HEK293 (cell line): ENCODE measurements at regions not wholly inside any gene's neighbourhood (a gene's known extent, or its start where the extent isn't known, plus 50 kb on each side); places are given as distances from the start of the nearest gene placed in this dataset.

Source experiments
- CTCF ChIA-PET: fragments of 350-600 bp; formaldehyde crosslinking; extraction: SDS; loops from one replicate; lab custom pipeline; 2021; ENCODE audit warnings: antibody characterized with exemption; lab: Yijun Ruan, JAX
- POLR2A ChIA-PET: fragments of 300-600 bp; formaldehyde crosslinking; extraction: SDS; loops from one replicate; lab custom pipeline; 2020; ENCODE audit warnings: antibody characterized with exemption, inconsistent platforms; lab: Yijun Ruan, JAX
- H3K27ac ChIP-seq: fragments of 200-500 bp; sonication (Bioruptor generic); 2 replicates; pipeline ENCODE4 v1.5.1; 2014; ENCODE audit warnings: low read depth, low read length, control low read depth, inconsistent platforms; ENCODE audit errors: extremely low read depth
- H3K36me3 ChIP-seq, 2 experiments: fragments of 200-500 bp in 1 of 2; sonication (Bioruptor generic) in 1 of 2; 1 replicate in 1 of 2; 2 replicates in 1 of 2; pipeline ENCODE4 v1.5.1; 2014 to 2017; ENCODE audit warnings: inconsistent platforms in 2 of 2, low read length in 2 of 2; ENCODE audit not compliant: control insufficient read depth in 2 of 2, insufficient read depth in 1 of 2
- H3K4me1 ChIP-seq: fragments of 200-500 bp; sonication (Bioruptor generic); 2 replicates; pipeline ENCODE4 v1.5.1; 2014; ENCODE audit warnings: mild to moderate bottlenecking, low read length, inconsistent platforms; ENCODE audit not compliant: control insufficient read depth, insufficient read depth
- H3K4me3 ChIP-seq: 2 replicates; pipeline ENCODE4 v1.5.1; 2011; ENCODE audit warnings: low read depth, mild to moderate bottlenecking, control low read depth, low read length, moderate library complexity
- H3K9me3 ChIP-seq: fragments of 200-500 bp; sonication (Bioruptor generic); 2 replicates; pipeline ENCODE4 v1.5.1; 2014; ENCODE audit warnings: low read depth, low read length, inconsistent platforms; ENCODE audit not compliant: control insufficient read depth, insufficient read depth
- BCL11B ChIP-seq: fragments of 450-650 bp; formaldehyde crosslinking; IDR thresholded peaks from 2 replicates; pipeline ENCODE4 v1.5.1; 2016; ENCODE audit warnings: low read depth, missing biosample characterization, missing genetic modification characterization
- EGR2 ChIP-seq: fragments of 450-650 bp; formaldehyde crosslinking; IDR thresholded peaks from 2 replicates; pipeline ENCODE4 v1.5.1; 2016; ENCODE audit warnings: low read depth, missing biosample characterization, missing genetic modification characterization
- GLI4 ChIP-seq: fragments of 450-650 bp; formaldehyde crosslinking; IDR thresholded peaks from 2 replicates; pipeline ENCODE4 v1.5.1; 2016; ENCODE audit warnings: missing biosample characterization, missing genetic modification characterization
- KLF16 ChIP-seq: fragments of 450-650 bp; formaldehyde crosslinking; IDR thresholded peaks from 2 replicates; pipeline ENCODE4 v1.5.1; 2017; ENCODE audit warnings: missing biosample characterization, missing genetic modification characterization
- PRDM1 ChIP-seq: fragments of 450-650 bp; formaldehyde crosslinking; IDR thresholded peaks from 2 replicates; pipeline ENCODE4; 2016; ENCODE audit warnings: missing biosample characterization, missing genetic modification characterization
- SP3 ChIP-seq: fragments of 450-650 bp; formaldehyde crosslinking; IDR thresholded peaks from 2 replicates; pipeline ENCODE4 v1.5.1; 2016; ENCODE audit warnings: missing biosample characterization, missing genetic modification characterization
- ZNF132 ChIP-seq: fragments of 450-650 bp; formaldehyde crosslinking; IDR thresholded peaks from 2 replicates; pipeline ENCODE4 v1.5.1; 2017; ENCODE audit warnings: missing biosample characterization, missing genetic modification characterization, borderline replicate concordance
- ZNF133 ChIP-seq: fragments of 450-650 bp; formaldehyde crosslinking; IDR thresholded peaks from 2 replicates; pipeline ENCODE4 v1.5.1; 2016; ENCODE audit warnings: missing biosample characterization, missing genetic modification characterization
- ZNF16 ChIP-seq: fragments of 450-650 bp; formaldehyde crosslinking; IDR thresholded peaks from 2 replicates; pipeline ENCODE4 v1.5.1; 2016; ENCODE audit warnings: low read depth, missing biosample characterization, missing genetic modification characterization
- ZNF19 ChIP-seq: fragments of 450-650 bp; formaldehyde crosslinking; IDR thresholded peaks from 2 replicates; pipeline ENCODE4; 2016; ENCODE audit warnings: missing biosample characterization, missing genetic modification characterization, low read depth
- ZNF202 ChIP-seq: fragments of 450-650 bp; formaldehyde crosslinking; IDR thresholded peaks from 2 replicates; pipeline ENCODE4 v1.5.1; 2016; ENCODE audit warnings: missing biosample characterization, missing genetic modification characterization, borderline replicate concordance
- ZNF24 ChIP-seq: fragments of 450-650 bp; formaldehyde crosslinking; IDR thresholded peaks from 2 replicates; pipeline ENCODE4 v1.5.1; 2016; ENCODE audit warnings: missing biosample characterization, missing genetic modification characterization
- ZNF473 ChIP-seq: fragments of 450-650 bp; formaldehyde crosslinking; IDR thresholded peaks from 2 replicates; pipeline ENCODE4 v1.5.1; 2017; ENCODE audit warnings: missing biosample characterization, missing genetic modification characterization
- ZNF548 ChIP-seq: fragments of 450-650 bp; formaldehyde crosslinking; IDR thresholded peaks from 2 replicates; pipeline ENCODE4 v1.5.1; 2016; ENCODE audit warnings: missing biosample characterization, missing genetic modification characterization
- ZNF549 ChIP-seq: fragments of 450-650 bp; IDR thresholded peaks from 2 replicates; pipeline ENCODE4 v1.5.1; 2018; ENCODE audit warnings: missing biosample characterization, missing genetic modification characterization, mild to moderate bottlenecking, inconsistent platforms, moderate library complexity
- ZNF571 ChIP-seq: fragments of 450-650 bp; formaldehyde crosslinking; IDR thresholded peaks from 2 replicates; pipeline ENCODE4 v1.5.0; 2017; ENCODE audit warnings: missing biosample characterization, missing genetic modification characterization
- ZNF600 ChIP-seq: fragments of 450-650 bp; formaldehyde crosslinking; IDR thresholded peaks from 2 replicates; pipeline ENCODE4 v1.5.1; 2016; ENCODE audit warnings: missing biosample characterization, missing genetic modification characterization
- ZNF626 ChIP-seq: fragments of 450-650 bp; sonication (Bioruptor Pico); formaldehyde crosslinking; IDR thresholded peaks from 2 replicates; pipeline ENCODE4 v1.5.1; 2018; ENCODE audit warnings: missing biosample characterization, missing genetic modification characterization, inconsistent platforms
- ZNF777 ChIP-seq: fragments of 450-650 bp; formaldehyde crosslinking; IDR thresholded peaks from 2 replicates; pipeline ENCODE4 v1.5.1; 2017; ENCODE audit warnings: missing biosample characterization, missing genetic modification characterization, borderline replicate concordance
- ZSCAN23 ChIP-seq: fragments of 450-650 bp; formaldehyde crosslinking; IDR thresholded peaks from 2 replicates; pipeline ENCODE4 v1.5.1; 2016; ENCODE audit warnings: missing biosample characterization, missing genetic modification characterization
- TF ChIP-seq, protein P1 (sequence below): fragments of 450-650 bp; formaldehyde crosslinking; IDR thresholded peaks from 2 replicates; pipeline ENCODE4 v1.5.1; 2016; ENCODE audit warnings: missing biosample characterization, missing genetic modification characterization
- TF ChIP-seq, protein P2 (sequence below): fragments of 450-650 bp; formaldehyde crosslinking; conservative IDR thresholded peaks from 2 replicates; pipeline ENCODE4 v1.5.1; 2016; ENCODE audit warnings: low read depth, missing biosample characterization, missing genetic modification characterization

DNA sequence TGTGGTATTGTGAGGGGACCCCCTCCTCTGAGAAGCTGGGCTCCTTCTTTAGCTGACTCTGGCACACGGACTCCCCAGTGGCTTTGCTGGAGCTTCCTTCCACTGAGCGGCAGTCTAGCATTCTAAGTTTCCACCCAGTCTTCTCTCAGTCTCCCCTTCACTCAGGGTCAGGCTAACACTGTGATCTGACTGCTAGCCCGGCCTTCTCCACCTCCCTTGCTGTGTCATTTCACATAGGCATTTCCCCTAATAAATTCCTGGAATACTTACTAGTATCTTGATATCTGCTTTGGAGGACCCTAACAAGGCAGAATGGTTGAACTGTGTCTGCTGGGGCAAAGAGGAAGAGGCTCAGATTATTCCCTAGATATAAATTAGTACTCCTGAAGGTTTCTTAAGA lies 106.2 kb upstream of the THBS1 start:
- H3K27ac ChIP-seq: no peak overlapping the region
- no peaks in the 10 kb centered on the region for H3K9me3 ChIP-seq
- no peaks in the 10 kb centered on the region for H3K4me1 ChIP-seq
- CTCF ChIA-PET: interaction anchor here (1.1 kb wide), 1 partner anchor 13 kb away, joined by 3 read pairs; no protein-coding TSS in a partner anchor
- H3K36me3 ChIP-seq: no peaks in the 10 kb centered on the region
- no peak overlapping the region for H3K4me3 ChIP-seq
- TF ChIP-seq ZNF19: no peak
- TF ChIP-seq ZNF24 (tag by site-specific recombination): no peak
- TF ChIP-seq PRDM1: no peak
- TF ChIP-seq EGR2 (tag by site-specific recombination): no peak
- no peak for TF ChIP-seq ZNF549 (tag by site-specific recombination)
- TF ChIP-seq, protein P1, sequence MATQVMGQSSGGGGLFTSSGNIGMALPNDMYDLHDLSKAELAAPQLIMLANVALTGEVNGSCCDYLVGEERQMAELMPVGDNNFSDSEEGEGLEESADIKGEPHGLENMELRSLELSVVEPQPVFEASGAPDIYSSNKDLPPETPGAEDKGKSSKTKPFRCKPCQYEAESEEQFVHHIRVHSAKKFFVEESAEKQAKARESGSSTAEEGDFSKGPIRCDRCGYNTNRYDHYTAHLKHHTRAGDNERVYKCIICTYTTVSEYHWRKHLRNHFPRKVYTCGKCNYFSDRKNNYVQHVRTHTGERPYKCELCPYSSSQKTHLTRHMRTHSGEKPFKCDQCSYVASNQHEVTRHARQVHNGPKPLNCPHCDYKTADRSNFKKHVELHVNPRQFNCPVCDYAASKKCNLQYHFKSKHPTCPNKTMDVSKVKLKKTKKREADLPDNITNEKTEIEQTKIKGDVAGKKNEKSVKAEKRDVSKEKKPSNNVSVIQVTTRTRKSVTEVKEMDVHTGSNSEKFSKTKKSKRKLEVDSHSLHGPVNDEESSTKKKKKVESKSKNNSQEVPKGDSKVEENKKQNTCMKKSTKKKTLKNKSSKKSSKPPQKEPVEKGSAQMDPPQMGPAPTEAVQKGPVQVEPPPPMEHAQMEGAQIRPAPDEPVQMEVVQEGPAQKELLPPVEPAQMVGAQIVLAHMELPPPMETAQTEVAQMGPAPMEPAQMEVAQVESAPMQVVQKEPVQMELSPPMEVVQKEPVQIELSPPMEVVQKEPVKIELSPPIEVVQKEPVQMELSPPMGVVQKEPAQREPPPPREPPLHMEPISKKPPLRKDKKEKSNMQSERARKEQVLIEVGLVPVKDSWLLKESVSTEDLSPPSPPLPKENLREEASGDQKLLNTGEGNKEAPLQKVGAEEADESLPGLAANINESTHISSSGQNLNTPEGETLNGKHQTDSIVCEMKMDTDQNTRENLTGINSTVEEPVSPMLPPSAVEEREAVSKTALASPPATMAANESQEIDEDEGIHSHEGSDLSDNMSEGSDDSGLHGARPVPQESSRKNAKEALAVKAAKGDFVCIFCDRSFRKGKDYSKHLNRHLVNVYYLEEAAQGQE: no peak
- TF ChIP-seq, protein P2, sequence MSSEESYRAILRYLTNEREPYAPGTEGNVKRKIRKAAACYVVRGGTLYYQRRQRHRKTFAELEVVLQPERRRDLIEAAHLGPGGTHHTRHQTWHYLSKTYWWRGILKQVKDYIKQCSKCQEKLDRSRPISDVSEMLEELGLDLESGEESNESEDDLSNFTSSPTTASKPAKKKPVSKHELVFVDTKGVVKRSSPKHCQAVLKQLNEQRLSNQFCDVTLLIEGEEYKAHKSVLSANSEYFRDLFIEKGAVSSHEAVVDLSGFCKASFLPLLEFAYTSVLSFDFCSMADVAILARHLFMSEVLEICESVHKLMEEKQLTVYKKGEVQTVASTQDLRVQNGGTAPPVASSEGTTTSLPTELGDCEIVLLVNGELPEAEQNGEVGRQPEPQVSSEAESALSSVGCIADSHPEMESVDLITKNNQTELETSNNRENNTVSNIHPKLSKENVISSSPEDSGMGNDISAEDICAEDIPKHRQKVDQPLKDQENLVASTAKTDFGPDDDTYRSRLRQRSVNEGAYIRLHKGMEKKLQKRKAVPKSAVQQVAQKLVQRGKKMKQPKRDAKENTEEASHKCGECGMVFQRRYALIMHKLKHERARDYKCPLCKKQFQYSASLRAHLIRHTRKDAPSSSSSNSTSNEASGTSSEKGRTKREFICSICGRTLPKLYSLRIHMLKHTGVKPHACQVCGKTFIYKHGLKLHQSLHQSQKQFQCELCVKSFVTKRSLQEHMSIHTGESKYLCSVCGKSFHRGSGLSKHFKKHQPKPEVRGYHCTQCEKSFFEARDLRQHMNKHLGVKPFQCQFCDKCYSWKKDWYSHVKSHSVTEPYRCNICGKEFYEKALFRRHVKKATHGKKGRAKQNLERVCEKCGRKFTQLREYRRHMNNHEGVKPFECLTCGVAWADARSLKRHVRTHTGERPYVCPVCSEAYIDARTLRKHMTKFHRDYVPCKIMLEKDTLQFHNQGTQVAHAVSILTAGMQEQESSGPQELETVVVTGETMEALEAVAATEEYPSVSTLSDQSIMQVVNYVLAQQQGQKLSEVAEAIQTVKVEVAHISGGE (tag by site-specific recombination): no peak
- TF ChIP-seq ZNF16 (tag by site-specific recombination): no peak
- TF ChIP-seq ZNF777: no peak
- TF ChIP-seq ZNF626 (tag by site-specific recombination): no peak
- TF ChIP-seq ZNF473: no peak
- TF ChIP-seq ZNF600 (tag by site-specific recombination): no peak
- TF ChIP-seq SP3: no peak
- TF ChIP-seq BCL11B (tag by site-specific recombination): no peak
- TF ChIP-seq ZNF571: no peak
- no peak for TF ChIP-seq GLI4
- no peak for TF ChIP-seq ZNF548 (tag by site-specific recombination)
- TF ChIP-seq, all 188 proteins: peak for 0
- POLR2A ChIA-PET: no interaction called here

DNA sequence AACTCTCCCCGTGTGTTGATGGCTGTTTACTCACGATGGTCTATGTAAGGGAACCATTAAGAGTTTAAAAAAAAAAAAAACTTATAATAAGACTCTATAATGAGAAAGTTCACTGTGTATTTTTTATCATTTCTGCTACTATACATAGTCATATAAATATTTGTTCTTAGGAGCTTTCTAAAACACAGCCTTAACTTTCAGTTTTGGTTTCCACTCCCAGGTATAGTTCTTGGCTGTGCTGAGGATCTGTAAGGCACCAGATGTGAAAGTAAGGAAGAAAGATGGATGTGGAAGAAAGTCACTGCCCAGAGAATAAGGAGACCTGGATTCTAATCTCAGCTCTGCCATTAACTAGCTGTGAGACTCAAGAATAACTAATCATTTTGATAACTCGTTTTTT lies 101.9 kb upstream of the THBS1 start:
- H3K4me1 ChIP-seq: no peaks in the 10 kb centered on the region
- POLR2A ChIA-PET: no interaction called here
- TF ChIP-seq KLF16 (tag by site-specific recombination): no peak
- H3K27ac ChIP-seq: no peak overlapping the region
- no peak overlapping the region for H3K4me3 ChIP-seq
- CTCF ChIA-PET: interaction anchor here (0.6 to 0.7 kb wide), 2 partner anchors 26 to 52 kb away, joined by 3 to 5 read pairs; no protein-coding TSS in a partner anchor
- H3K9me3 ChIP-seq: no peaks in the 10 kb centered on the region
- H3K36me3 ChIP-seq: no peaks in the 10 kb centered on the region

DNA sequence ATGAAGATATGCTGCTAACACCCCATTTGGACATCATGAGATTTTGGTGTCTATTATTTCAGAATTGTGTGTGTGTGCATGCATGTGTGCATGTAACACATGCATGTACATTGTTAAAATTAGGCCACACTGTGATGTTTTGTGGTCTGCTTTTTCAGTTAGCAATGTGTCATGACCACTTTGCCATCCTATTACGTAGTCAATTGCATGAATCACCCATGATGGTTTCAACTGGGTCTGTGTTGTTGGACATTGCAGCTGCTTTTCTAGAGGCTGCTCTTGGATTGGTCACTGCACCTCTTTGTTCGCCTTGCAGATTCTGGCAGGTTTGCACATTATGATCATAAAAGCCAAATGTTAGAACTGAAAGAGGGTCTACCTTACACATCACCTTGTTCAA lies 101.0 kb upstream of the THBS1 start:
- POLR2A ChIA-PET: no interaction called here
- no peak overlapping the region for H3K27ac ChIP-seq
- H3K4me3 ChIP-seq: no peak overlapping the region
- no peaks in the 10 kb centered on the region for H3K4me1 ChIP-seq
- H3K9me3 ChIP-seq: no peaks in the 10 kb centered on the region
- CTCF ChIA-PET: no interaction called here
- H3K36me3 ChIP-seq: no peaks in the 10 kb centered on the region
- TF ChIP-seq ZNF132 (tag by site-specific recombination) (no peak), ZSCAN23 (tag by site-specific recombination) (no peak), ZNF133 (tag by site-specific recombination) (no peak), ZNF202 (tag by site-specific recombination) (no peak)
